ENCODE measurements at regions not wholly inside any gene's neighbourhood (a gene's known extent, or its start where the extent isn't known, plus 50 kb on each side); places are given as distances from the start of the nearest gene placed in this dataset.
"Not testable (repeated sequence)": the region's sequence is repeated elsewhere in the genome, so short reads cannot be mapped to it uniquely, and the experiment has no call there.

- peak; percentile 3 for DNase-seq (ENCODE audit: low read depth)
Observed at GRCh38 chrX:135632353-135632752, 81.1 kb upstream of the CT45A1 start.

DNA sequence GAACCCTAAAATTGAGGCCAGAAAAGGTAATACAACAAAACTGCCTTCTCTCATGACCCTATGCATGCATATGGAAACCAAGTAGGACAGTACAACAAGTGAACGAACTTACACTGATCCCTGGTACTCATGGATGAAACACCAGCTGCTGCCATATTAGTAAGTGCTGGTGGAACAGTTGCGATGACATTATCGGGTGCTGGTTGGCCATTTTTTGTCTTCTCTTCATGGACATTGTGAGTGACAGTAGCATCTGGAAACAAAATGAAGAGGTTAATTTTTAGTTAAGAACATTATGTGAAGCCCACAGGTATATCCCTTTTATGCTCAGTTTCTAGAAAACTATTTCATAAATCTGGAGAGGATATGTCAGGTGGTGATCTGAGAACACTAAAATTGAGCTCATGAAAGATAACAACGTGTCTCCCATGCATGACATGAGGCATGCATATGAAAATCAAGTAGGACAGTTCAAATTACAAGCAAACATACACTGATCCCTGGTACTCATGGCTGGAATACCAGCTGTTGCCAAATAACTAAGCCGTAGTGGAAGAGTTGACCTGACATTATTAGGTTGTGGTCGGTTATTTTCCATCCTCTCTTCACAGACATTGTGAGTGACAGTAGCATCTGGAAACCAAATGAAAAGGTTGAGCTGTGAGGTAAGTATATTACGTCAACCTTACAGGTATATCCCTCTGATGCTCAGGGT lies 74.2 kb upstream of the CT45A1 start:
- DNase-seq (ENCODE audit: low read depth): no peak

DNA sequence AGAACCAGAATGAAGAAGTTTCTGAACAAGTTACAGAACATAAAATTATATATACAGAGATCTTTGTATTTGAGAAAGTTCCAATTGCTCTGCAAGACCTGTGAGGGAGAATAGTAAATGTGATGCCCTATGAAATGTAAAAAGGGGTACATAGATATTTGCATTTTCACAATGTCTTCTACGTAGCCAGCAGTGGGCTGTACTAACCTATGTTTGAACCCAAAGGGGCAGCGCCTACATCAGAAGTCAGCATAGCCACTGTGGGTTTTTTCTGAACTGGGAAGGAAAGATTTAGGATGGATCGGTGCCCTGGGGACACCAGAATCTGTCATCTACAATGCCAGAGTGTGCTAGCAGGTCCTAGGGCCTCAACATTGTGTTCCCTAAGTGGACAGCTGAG lies 69.5 kb upstream of the CT45A1 start:
- no peak for DNase-seq (ENCODE audit: low read depth)

DNA sequence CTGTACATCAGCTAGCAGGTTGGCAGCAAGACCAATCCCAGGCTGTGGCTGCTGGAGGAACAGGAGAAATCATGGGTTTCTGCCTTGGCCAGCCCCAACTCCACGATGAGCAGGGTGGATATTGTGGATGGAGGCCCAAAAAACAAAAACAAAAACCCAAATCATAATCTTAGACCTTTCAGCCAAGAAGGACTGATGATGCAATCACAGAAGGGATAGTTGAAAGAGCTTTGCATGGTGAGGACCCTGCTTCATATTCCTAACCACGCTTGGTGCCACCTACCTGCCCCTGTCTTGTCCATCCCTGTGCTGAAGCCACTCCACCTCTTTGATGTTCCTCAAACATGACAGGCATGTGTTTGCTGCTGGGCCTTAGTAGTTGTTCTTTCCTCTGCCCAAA lies 68.8 kb upstream of the CT45A1 start:
- DNase-seq (ENCODE audit: low read depth): no peak

- DNase-seq (ENCODE audit: low read depth): no peak
Observed at GRCh38 chrX:135649029-135649428, 64.4 kb upstream of the CT45A1 start.

DNA sequence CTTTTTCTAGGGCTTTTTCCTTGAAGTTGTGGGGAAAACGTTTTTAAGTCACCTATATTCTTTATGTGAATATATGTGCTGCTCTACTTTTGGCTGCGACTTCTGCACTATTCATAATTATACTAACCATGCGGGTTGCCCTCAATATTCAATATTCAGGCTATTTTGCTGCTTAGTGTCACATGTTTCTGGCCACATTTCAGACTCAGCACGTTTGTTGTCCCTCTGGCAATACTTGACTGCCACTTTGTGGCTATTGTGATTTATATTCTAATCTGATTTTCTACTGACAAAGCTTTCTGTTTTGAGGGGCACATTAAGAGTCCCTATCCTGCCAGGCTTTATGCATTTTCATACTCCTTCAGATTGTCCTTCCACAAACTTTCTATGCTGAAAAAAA lies 63.9 kb upstream of the CT45A1 start:
- no peak for DNase-seq (ENCODE audit: low read depth)

- no peak for DNase-seq (ENCODE audit: low read depth)
Observed at GRCh38 chrX:135651647-135652295, 61.7 kb upstream of the CT45A1 start.

- no peak for DNase-seq (ENCODE audit: low read depth)
Observed at GRCh38 chrX:135652602-135653001, 60.8 kb upstream of the CT45A1 start.

DNA sequence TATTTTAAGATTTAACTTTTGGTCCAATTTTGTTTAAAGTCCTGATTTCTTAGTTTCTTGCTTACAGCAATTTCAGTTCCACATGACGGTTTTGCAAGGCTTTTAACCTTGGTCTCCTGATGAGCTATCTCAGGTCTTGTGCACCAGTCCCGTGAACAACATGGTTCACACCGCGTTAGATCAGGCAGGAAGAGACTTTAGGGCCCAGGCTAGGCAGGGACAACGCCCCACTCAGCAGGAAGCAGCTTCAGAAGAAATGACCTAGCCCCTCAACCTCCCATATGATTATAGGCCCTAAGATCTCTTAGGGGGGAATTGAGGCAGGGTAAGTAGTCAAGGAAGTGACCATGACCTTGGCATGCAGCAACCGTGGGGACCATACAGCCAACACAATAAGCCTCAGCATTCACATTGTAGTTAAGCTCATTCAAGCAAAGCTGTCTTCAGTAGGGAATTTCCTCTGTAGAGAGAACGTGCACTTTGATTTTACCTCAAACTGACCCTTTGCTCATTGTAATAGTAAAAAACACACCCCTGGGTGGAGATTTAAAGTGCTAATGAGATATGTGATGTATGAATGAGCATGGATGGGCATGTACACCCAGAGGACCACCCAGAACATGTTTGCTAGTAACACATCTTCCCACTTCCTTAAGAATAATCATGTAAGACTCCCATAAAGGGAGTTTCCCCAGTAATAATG lies 55.3 kb upstream of the CT45A1 start:
- DNase-seq (ENCODE audit: low read depth): not testable (repeated sequence)

Data from Daoy (cell line).